Prostate gland (tissue), 2 donors: ENCODE measurements at regions not wholly inside any gene's neighbourhood (a gene's known extent, or its start where the extent isn't known, plus 50 kb on each side); places are given as distances from the start of the nearest gene placed in this dataset.

ENCODE experiments used
- DNase-seq: peaks from one replicate; pipeline ENCODE4 v3.0.0-alpha.2; 2019; ENCODE audit warnings: low spot score
- H3K27ac ChIP-seq, 2 donors: fragments of 200-600 bp; sonication (generic); 2 replicates each; pipeline ENCODE4 v1.5.1; 2017 to 2019
- H3K27me3 ChIP-seq: fragments of 200-600 bp; sonication (generic); replicated peaks from 2 replicates; pipeline ENCODE4 v1.5.1; 2019; ENCODE audit not compliant: insufficient read depth
- H3K36me3 ChIP-seq, 2 donors: fragments of 200-600 bp; sonication (generic); 1 replicate in 1 of 2; 2 replicates in 1 of 2; pipeline versions ENCODE4 v1.5.1 to v1.8.1; 2017 to 2019
- H3K4me1 ChIP-seq: fragments of 200-600 bp; sonication (generic); replicated peaks from 2 replicates; pipeline ENCODE4 v1.5.1; 2019
- H3K4me3 ChIP-seq, 2 donors: fragments of 200-600 bp; sonication (generic); 2 replicates each; pipeline ENCODE4 v1.5.1; 2017 to 2019
- H3K9me3 ChIP-seq: fragments of 200-600 bp; sonication (generic); 2 replicates; pipeline ENCODE4 v1.5.1; 2017
- POLR2A ChIP-seq: fragments of 450-650 bp; IDR thresholded peaks from one replicate; pipeline ENCODE4 v1.6.1; 2016; ENCODE audit warnings: antibody characterized with exemption, mild to moderate bottlenecking
- POLR2AphosphoS5 ChIP-seq: sonication (generic); formaldehyde crosslinking; IDR thresholded peaks from one replicate; pipeline ENCODE4 v1.6.1; 2017; ENCODE audit warnings: antibody characterized with exemption
- WGBS: methylation state at CpG from one replicate; pipeline ENCODE4 v1.1.5; 2018; 5-methylcytosine and 5-hydroxymethylcytosine counted together
- intact Hi-C: fragments of 100-400 bp; cut with DNase I; formaldehyde crosslinking; loops from one replicate; pipeline ENCODE4 v1.14.2; 2022
- TF ChIP-seq, protein P1 (sequence below), 4 experiments: fragments of 200-600 bp in 2 of 4; fragments of 450-650 bp in 2 of 4; sonication (generic) in 2 of 4; IDR thresholded peaks; 1 replicate in 3 of 4; 2 replicates in 1 of 4; pipeline ENCODE4 v1.5.1; 2016 to 2019; ENCODE audit warnings: antibody characterized with exemption in 4 of 4, mild to moderate bottlenecking in 2 of 4, moderate library complexity in 2 of 4

DNA sequence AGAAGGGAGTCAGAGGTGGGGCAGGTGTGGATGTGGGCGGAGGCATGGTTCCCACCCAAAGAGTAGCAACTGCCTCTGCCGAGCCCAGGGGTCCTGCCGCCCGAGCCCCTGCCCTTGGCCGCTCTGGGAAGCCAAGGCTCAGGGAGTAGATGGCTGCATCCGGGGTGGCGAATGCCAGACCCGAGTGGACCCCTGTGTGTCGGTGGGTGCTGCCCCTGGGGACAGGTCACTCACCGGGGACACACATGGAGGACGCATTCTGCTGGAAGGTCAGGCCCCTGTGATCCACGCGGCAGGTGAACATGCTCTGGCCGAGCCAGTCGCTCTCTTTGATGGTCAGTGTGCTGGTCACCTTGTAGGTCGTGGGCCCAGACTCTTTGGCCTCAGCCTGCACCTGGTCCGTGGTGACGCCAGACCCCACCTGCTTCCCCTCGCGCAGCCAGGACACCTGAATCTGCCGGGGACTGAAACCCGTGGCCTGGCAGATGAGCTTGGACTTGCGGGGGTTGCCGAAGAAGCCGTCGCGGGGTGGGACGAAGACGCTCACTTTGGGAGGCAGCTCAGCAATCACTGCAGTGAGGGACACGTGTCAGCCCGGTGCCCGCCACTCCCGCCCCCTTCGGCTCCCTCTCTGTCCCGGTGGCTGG lies 329.0 kb downstream of the TMEM121 start:
- Histone ChIP-seq H3K4me1 (no peaks in the 10 kb centered on the region), H3K9me3 (no peaks in the 10 kb centered on the region), H3K36me3 (no peaks in the 10 kb centered on the region), H3K27me3 (no peaks in the 10 kb centered on the region), H3K4me3 (no peak overlapping the region), H3K27ac (no peak overlapping the region)
- TF ChIP-seq, protein P1, sequence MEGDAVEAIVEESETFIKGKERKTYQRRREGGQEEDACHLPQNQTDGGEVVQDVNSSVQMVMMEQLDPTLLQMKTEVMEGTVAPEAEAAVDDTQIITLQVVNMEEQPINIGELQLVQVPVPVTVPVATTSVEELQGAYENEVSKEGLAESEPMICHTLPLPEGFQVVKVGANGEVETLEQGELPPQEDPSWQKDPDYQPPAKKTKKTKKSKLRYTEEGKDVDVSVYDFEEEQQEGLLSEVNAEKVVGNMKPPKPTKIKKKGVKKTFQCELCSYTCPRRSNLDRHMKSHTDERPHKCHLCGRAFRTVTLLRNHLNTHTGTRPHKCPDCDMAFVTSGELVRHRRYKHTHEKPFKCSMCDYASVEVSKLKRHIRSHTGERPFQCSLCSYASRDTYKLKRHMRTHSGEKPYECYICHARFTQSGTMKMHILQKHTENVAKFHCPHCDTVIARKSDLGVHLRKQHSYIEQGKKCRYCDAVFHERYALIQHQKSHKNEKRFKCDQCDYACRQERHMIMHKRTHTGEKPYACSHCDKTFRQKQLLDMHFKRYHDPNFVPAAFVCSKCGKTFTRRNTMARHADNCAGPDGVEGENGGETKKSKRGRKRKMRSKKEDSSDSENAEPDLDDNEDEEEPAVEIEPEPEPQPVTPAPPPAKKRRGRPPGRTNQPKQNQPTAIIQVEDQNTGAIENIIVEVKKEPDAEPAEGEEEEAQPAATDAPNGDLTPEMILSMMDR (IDR thresholded peaks at IDR 0.05), result no peak
- no peak for TF ChIP-seq POLR2AphosphoS5
- TF ChIP-seq POLR2A, result no peak
- WGBS, result 90% methylated on average over 34 of the region's 35 CpGs
- no peak for DNase-seq
- intact Hi-C loops, result no loop called here

DNA sequence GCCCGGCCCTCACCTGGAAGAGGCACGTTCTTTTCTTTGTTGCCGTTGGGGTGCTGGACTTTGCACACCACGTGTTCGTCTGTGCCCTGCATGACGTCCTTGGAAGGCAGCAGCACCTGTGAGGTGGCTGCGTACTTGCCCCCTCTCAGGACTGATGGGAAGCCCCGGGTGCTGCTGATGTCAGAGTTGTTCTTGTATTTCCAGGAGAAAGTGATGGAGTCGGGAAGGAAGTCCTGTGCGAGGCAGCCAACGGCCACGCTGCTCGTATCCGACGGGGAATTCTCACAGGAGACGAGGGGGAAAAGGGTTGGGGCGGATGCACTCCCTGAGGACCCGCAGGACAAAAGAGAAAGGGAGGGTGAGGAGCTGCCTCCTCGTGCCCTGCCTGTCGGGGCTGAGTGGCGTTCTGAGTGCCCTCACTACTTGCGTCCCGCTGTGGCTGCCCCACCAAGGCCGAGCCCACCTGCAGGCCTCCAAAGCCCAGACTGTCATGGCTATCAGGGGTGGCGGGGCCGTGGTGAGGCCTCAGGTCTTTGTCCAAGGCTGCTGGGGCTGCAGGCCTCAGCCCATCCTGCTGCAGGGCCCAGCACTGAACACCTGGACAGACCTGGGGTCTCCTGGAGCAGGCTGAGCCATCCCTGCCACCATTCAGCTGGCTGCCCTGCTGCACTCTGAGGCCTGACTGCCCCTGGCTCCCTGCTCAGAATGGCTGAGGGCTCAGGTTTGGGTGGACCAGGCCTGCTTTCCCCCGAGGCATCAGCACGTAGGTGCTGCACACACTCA lies 329.7 kb downstream of the TMEM121 start:
- H3K9me3 ChIP-seq, result no peaks in the 10 kb centered on the region
- no peaks in the 10 kb centered on the region for H3K36me3 ChIP-seq
- intact Hi-C loops, result no loop called here
- no peaks in the 10 kb centered on the region for H3K4me1 ChIP-seq
- no peak overlapping the region for H3K27ac ChIP-seq
- H3K27me3 ChIP-seq, result no peaks in the 10 kb centered on the region
- 85% methylated on average over 28 of the region's 28 CpGs for WGBS
- TF ChIP-seq, protein P1 (IDR thresholded peaks at IDR 0.05), result no peak
- TF ChIP-seq POLR2A, result no peak
- TF ChIP-seq POLR2AphosphoS5, result no peak
- H3K4me3 ChIP-seq, result no peak overlapping the region
- no peak for DNase-seq

DNA sequence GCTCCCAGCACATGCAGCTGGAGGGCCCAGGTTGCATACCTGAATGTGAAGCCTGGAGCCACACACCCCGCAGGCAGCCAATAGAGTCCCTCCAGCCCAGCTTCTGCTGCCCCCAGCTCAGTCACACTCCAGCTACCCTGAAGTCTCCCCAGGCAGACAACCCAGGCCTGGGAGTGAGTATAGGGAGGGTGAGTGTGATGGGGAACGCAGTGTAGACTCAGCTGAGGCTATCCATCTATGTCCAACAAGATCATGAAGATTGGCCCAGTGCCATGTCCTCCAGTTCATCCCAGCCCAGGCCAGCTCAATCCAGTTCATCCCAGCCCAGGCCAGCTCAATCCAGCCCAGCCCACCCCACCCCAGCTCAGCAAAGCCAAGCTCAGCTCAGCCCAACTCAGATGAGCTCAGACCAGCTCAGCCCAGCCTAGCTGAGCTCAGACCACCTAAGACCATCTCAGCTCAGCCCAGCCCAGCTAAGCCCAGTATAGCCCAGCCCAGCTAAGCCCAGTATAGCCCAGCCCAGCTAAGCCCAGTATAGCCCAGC lies 330.4 kb downstream of the TMEM121 start:
- Histone ChIP-seq H3K4me3 (no peak overlapping the region), H3K36me3 (no peaks in the 10 kb centered on the region), H3K27me3 (no peaks in the 10 kb centered on the region), H3K9me3 (no peaks in the 10 kb centered on the region), H3K4me1 (no peaks in the 10 kb centered on the region), H3K27ac (no peak overlapping the region)
- WGBS, result 94% methylated on average over 2 of the region's 2 CpGs
- intact Hi-C loops, result no loop called here
- no peak for DNase-seq
- no peak for TF ChIP-seq POLR2AphosphoS5
- TF ChIP-seq, protein P1 (IDR thresholded peaks at IDR 0.05), result no peak
- no peak for TF ChIP-seq POLR2A

DNA sequence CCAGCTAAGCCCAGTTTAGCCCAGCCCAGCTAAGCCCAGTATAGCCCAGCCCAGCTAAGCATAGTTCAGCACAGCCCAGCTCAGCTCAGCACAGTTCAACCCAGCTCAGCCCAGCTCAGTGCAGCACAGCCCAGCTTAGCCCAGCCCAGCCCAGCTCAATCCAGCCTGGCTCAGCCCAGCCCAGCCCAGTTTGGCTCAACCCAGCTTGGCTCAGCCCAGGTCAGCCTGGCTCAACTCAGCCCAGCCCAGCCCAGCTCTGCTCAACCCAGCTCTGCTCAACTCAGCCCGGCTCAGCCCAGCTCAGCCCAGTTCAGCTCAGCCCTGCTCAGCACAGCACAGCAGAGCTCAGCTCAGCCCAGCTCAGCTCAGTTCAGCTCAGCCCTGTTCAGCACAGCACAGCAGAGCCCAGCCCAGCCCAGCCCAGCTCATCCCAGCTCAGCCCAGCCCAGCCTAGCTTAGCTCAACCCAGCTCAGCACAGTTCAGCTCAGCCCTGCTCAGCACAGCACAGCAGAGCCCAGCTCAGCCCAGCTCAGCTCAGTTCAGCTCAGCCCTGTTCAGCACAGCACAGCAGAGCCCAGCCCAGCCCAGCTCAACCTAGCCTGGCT lies 330.9 kb downstream of the TMEM121 start:
- WGBS, result 31% methylated on average over 1 of the region's 1 CpG
- no peaks in the 10 kb centered on the region for H3K36me3 ChIP-seq
- TF ChIP-seq POLR2AphosphoS5 (no peak), POLR2A (no peak)
- TF ChIP-seq, protein P1 (IDR thresholded peaks at IDR 0.05), result no peak
- no peak overlapping the region for H3K4me3 ChIP-seq
- intact Hi-C loops, result no loop called here
- no peaks in the 10 kb centered on the region for H3K9me3 ChIP-seq
- H3K27ac ChIP-seq, result no peak overlapping the region
- H3K27me3 ChIP-seq, result no peaks in the 10 kb centered on the region
- DNase-seq, result no peak
- H3K4me1 ChIP-seq, result no peaks in the 10 kb centered on the region
